HCT116 (cell line): ENCODE measurements at regions not wholly inside any gene's neighbourhood (a gene's known extent, or its start where the extent isn't known, plus 50 kb on each side); places are given as distances from the start of the nearest gene placed in this dataset.

ENCODE experiments used
- ATAC-seq: fragments of 200-7000 bp; cut with Tn5 transposase; 2 replicates; pipeline ENCODE4 v1.9.1; 2020; ENCODE audit warnings: mild to moderate bottlenecking, moderate library complexity
- BruUV-seq: library from RNA; stranded (reverse); fragments of 400-500 nt; replicated peaks from 2 replicates; lab custom pipeline; 2021; lab: Mats Ljungman, UMichigan
- CTCF ChIA-PET: fragments of 300-600 bp; sonication (Branson Sonifier 250); formaldehyde crosslinking; loops from one replicate; lab custom pipeline; 2021; ENCODE audit warnings: antibody characterized with exemption; lab: Charles Lee
- POLR2A ChIA-PET: fragments of 300-600, 350-600 bp; sonication (Branson Sonifier 250); formaldehyde crosslinking; loops from one replicate; lab custom pipeline; 2021; ENCODE audit warnings: antibody characterized with exemption; lab: Charles Lee
- RAD21 ChIA-PET, 2 experiments: fragments of 300-600 bp; sonication (Branson Sonifier 250); formaldehyde crosslinking; loops; one replicate each; lab custom pipeline; 2023; ENCODE audit warnings: low total read pairs in 2 of 2; ENCODE audit not compliant: uncharacterized antibody in 2 of 2, unreplicated experiment in 2 of 2, low non-redundant PET in 1 of 2; lab: Charles Lee
- DNase-seq: peaks from one replicate; pipeline ENCODE4 v3.0.0-alpha.2; 2010; ENCODE audit warnings: low read depth, low spot score
- H2AFZ ChIP-seq: fragments of 200-600 bp; shearing (Covaris generic), sonication (generic); 2 replicates; pipeline ENCODE4 v1.6.1; 2017; ENCODE audit warnings: low read depth, mixed run types, mixed read lengths, antibody characterized with exemption, low read length; ENCODE audit not compliant: poor library complexity, severe bottlenecking
- H3K27ac ChIP-seq: 2 replicates; pipeline ENCODE4 v1.5.1; 2012; ENCODE audit warnings: low read depth, low read length
- H3K27me3 ChIP-seq: fragments of 200-600 bp; sonication (generic); 2 replicates; pipeline ENCODE4 v1.6.1; 2016; ENCODE audit warnings: mixed run types, low read length, mixed read lengths; ENCODE audit not compliant: insufficient read depth
- H3K36me3 ChIP-seq, 2 experiments: fragments of 200-500 bp in 1 of 2; fragments of 200-600 bp in 1 of 2; sonication (Bioruptor generic) in 1 of 2; sonication (generic) in 1 of 2; 2 replicates each; pipeline versions ENCODE4 v1.5.1 to v1.6.1; 2014 to 2016; ENCODE audit warnings: low read length in 2 of 2, inconsistent platforms in 1 of 2, mixed read lengths in 1 of 2, mixed run types in 1 of 2; ENCODE audit not compliant: insufficient read depth in 2 of 2, control insufficient read depth in 1 of 2
- H3K4me1 ChIP-seq, 2 experiments: fragments of 200-600 bp in 1 of 2; sonication (generic) in 1 of 2; 2 replicates each; pipeline versions ENCODE4 v1.5.1 to v1.6.1; 2012 to 2017; ENCODE audit warnings: low read length in 2 of 2, inconsistent platforms in 1 of 2, mild to moderate bottlenecking in 1 of 2, mixed read lengths in 1 of 2, mixed run types in 1 of 2, moderate library complexity in 1 of 2; ENCODE audit not compliant: insufficient read depth in 2 of 2, control insufficient read depth in 1 of 2
- H3K4me2 ChIP-seq: fragments of 200-600 bp; sonication (generic); 2 replicates; pipeline ENCODE4 v1.6.1; 2017; ENCODE audit warnings: mixed run types, low read length, mixed read lengths
- H3K4me3 ChIP-seq, 2 experiments: fragments of 200-600 bp in 1 of 2; sonication (generic) in 1 of 2; replicated peaks in 1 of 2; 2 replicates each; pipeline ENCODE4 v1.5.1; 2011 to 2016; ENCODE audit warnings: low read length in 2 of 2, control low read depth in 1 of 2, low read depth in 1 of 2, mild to moderate bottlenecking in 1 of 2, mixed read lengths in 1 of 2, mixed run types in 1 of 2
- H3K79me2 ChIP-seq: fragments of 200-600 bp; sonication (generic); 2 replicates; pipeline ENCODE4 v1.6.1; 2017; ENCODE audit warnings: mild to moderate bottlenecking, mixed run types, low read length, moderate library complexity, mixed read lengths; ENCODE audit not compliant: insufficient read depth
- H3K9ac ChIP-seq: fragments of 200-600 bp; sonication (generic); 2 replicates; pipeline ENCODE4 v1.6.1; 2016; ENCODE audit warnings: low read length, mixed read lengths
- H3K9me2 ChIP-seq: fragments of 200-600 bp; sonication (generic), shearing (Covaris generic); 2 replicates; pipeline ENCODE4 v1.6.1; 2017; ENCODE audit warnings: mixed run types, mild to moderate bottlenecking, moderate library complexity; ENCODE audit not compliant: insufficient read depth
- H3K9me3 ChIP-seq, 2 experiments: fragments of 200-500 bp in 1 of 2; fragments of 200-600 bp in 1 of 2; sonication (Bioruptor generic) in 1 of 2; sonication (generic) in 1 of 2; 2 replicates each; pipeline ENCODE4 v1.6.1; 2014 to 2017; ENCODE audit warnings: low read length in 2 of 2, mixed read lengths in 2 of 2, inconsistent platforms in 1 of 2, low read depth in 1 of 2, mild to moderate bottlenecking in 1 of 2, mixed run types in 1 of 2, moderate library complexity in 1 of 2; ENCODE audit not compliant: control insufficient read depth in 1 of 2, insufficient read depth in 1 of 2
- H4K20me1 ChIP-seq: fragments of 200-600 bp; sonication (generic), shearing (Covaris generic); 2 replicates; pipeline ENCODE4 v1.6.1; 2017; ENCODE audit warnings: mixed run types, mild to moderate bottlenecking, moderate library complexity; ENCODE audit not compliant: insufficient read depth
- CEBPB ChIP-seq: IDR thresholded peaks from 2 replicates; pipeline ENCODE4 v1.6.1; 2012; ENCODE audit warnings: low read depth
- ELF1 ChIP-seq: IDR thresholded peaks from 2 replicates; pipeline ENCODE4 v1.6.1; 2012; ENCODE audit warnings: low read depth, borderline replicate concordance
- EZH2phosphoT487 ChIP-seq: fragments of 200-600 bp; IDR thresholded peaks from 2 replicates; pipeline ENCODE4 v1.6.1; 2018; ENCODE audit warnings: antibody characterized with exemption, borderline replicate concordance
- POLR2A ChIP-seq: IDR thresholded peaks from 2 replicates; pipeline ENCODE4 v1.7.0; 2011; ENCODE audit warnings: borderline replicate concordance; ENCODE audit not compliant: insufficient read depth, insufficient read length; ENCODE audit errors: extremely low read depth
- POLR2AphosphoS5 ChIP-seq: IDR thresholded peaks from 2 replicates; pipeline ENCODE4 v1.6.1; 2011; ENCODE audit warnings: mild to moderate bottlenecking, low read depth, low read length, moderate library complexity
- SP1 ChIP-seq: IDR thresholded peaks from 2 replicates; pipeline ENCODE4 v1.6.1; 2012; ENCODE audit warnings: low read depth
- TCF7L2 ChIP-seq: IDR thresholded peaks from 2 replicates; pipeline ENCODE4 v1.7.0; 2011; ENCODE audit warnings: borderline replicate concordance, inconsistent platforms; ENCODE audit not compliant: insufficient read depth, insufficient read length; ENCODE audit errors: extremely low read depth
- YY1 ChIP-seq: IDR thresholded peaks from 2 replicates; pipeline ENCODE4 v1.6.1; 2011; ENCODE audit warnings: low read length, low read depth, moderate library complexity, mild to moderate bottlenecking; ENCODE audit not compliant: insufficient replicate concordance; ENCODE audit errors: extremely low read depth
- ZFX ChIP-seq: fragments of 450-650 bp; IDR thresholded peaks from 2 replicates; pipeline ENCODE4 v1.6.1; 2017
- ZNF274 ChIP-seq: fragments of 200-500 bp; sonication (Bioruptor generic); IDR thresholded peaks from 2 replicates; pipeline ENCODE4 v1.6.1; 2014; ENCODE audit warnings: mild to moderate bottlenecking, low read depth, low read length, inconsistent platforms
- intact Hi-C: fragments of 100-400 bp; cut with micrococcal nuclease; formaldehyde crosslinking; loops from 2 replicates; pipeline ENCODE4 v1.10.0; 2022
- TF ChIP-seq, protein P1 (sequence below): IDR thresholded peaks from 2 replicates; pipeline ENCODE4 v1.6.1; 2012; ENCODE audit warnings: low read depth
- TF ChIP-seq, protein P2 (sequence below): IDR thresholded peaks from 2 replicates; pipeline ENCODE4 v1.6.1; 2012
- TF ChIP-seq, protein P3 (sequence below): IDR thresholded peaks from 2 replicates; pipeline ENCODE4 v1.6.1; 2011; ENCODE audit warnings: mild to moderate bottlenecking, low read length, moderate library complexity; ENCODE audit not compliant: insufficient replicate concordance; ENCODE audit errors: extremely low read depth
- TF ChIP-seq, protein P4 (sequence below): IDR thresholded peaks from 2 replicates; pipeline ENCODE4 v1.6.1; 2012

DNA sequence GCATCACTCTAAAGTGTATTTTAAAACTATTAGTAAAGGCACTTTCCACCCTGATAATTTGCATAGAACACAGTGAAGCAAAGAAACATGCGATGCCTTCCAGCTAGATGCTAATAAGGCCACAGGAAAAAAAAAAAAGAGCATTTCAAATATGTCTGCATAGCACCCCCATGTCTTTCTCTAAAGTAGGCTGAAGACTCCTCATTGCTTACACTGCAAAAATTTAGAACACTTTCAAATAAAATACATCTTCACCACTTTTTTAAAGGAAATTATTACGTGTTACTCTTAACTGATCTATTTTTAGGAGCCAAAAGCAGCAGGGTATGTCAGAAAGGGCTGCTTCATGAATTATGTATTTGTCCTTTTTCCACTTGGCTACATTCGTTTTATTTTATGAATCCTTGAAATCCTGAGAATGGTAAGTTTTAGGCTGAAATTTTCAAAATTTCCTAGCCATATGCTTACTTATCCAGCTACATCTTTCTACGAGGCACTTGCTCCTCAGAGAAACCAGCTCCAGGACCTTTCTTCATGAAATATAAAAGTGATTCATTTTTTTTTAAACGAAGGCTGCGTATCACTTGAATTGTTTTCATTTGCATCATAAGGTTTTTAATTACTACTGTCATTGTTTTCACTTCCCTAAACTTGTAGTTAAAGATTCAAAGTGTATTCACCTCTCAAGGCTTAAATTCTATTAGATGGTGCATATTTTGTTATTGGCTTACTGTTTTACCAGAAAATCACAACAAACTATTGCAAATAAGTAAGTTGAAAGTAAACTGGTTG, 513.0 kb downstream of the PTPRC start:
- H4K20me1 ChIP-seq: no peaks in the 10 kb centered on the region
- no peaks in the 10 kb centered on the region for H3K9me2 ChIP-seq
- no peak for DNase-seq
- no TSS peak for BruUV-seq
- H3K9ac ChIP-seq: no peak overlapping the region
- RAD21 ChIA-PET: no interaction called here
- H3K4me1 ChIP-seq: no peaks in the 10 kb centered on the region
- ATAC-seq: no peak
- no peak overlapping the region for H3K4me2 ChIP-seq
- no peak overlapping the region for H3K27ac ChIP-seq
- POLR2A ChIA-PET: no interaction called here
- no peak overlapping the region for H2AFZ ChIP-seq
- no peaks in the 10 kb centered on the region for H3K79me2 ChIP-seq
- H3K4me3 ChIP-seq: no peak overlapping the region
- H3K27me3 ChIP-seq: no peaks in the 10 kb centered on the region
- intact Hi-C loops: no loop called here
- CTCF ChIA-PET: no interaction called here
- no peaks in the 10 kb centered on the region for H3K9me3 ChIP-seq
- H3K36me3 ChIP-seq: no peaks in the 10 kb centered on the region
- TF ChIP-seq, protein P1, sequence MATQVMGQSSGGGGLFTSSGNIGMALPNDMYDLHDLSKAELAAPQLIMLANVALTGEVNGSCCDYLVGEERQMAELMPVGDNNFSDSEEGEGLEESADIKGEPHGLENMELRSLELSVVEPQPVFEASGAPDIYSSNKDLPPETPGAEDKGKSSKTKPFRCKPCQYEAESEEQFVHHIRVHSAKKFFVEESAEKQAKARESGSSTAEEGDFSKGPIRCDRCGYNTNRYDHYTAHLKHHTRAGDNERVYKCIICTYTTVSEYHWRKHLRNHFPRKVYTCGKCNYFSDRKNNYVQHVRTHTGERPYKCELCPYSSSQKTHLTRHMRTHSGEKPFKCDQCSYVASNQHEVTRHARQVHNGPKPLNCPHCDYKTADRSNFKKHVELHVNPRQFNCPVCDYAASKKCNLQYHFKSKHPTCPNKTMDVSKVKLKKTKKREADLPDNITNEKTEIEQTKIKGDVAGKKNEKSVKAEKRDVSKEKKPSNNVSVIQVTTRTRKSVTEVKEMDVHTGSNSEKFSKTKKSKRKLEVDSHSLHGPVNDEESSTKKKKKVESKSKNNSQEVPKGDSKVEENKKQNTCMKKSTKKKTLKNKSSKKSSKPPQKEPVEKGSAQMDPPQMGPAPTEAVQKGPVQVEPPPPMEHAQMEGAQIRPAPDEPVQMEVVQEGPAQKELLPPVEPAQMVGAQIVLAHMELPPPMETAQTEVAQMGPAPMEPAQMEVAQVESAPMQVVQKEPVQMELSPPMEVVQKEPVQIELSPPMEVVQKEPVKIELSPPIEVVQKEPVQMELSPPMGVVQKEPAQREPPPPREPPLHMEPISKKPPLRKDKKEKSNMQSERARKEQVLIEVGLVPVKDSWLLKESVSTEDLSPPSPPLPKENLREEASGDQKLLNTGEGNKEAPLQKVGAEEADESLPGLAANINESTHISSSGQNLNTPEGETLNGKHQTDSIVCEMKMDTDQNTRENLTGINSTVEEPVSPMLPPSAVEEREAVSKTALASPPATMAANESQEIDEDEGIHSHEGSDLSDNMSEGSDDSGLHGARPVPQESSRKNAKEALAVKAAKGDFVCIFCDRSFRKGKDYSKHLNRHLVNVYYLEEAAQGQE: no peak
- no peak for TF ChIP-seq POLR2AphosphoS5
- no peak for TF ChIP-seq ZFX
- TF ChIP-seq YY1: no peak

DNA sequence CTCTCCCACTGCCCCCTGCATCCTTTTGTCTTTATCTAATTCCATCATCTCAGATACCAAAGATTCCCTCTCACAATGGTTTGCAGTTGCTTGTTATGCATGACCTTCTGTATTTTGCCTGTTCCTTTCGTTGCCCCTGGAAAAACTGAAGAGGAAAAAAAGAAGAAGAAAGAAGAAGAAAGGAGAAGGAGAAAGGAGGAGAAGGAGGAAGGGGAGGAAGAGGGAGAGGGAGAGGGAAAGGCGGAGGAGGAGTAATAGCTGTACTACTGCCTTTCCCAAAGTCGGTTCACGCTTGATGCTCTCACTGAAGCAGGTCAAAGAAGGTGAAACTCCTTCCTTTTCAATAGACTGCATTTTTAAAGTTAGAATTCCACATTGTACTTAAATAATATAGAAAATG, 513.8 kb downstream of the PTPRC start:
- intact Hi-C loops: no loop called here
- Histone ChIP-seq H3K79me2 (no peaks in the 10 kb centered on the region), H3K9ac (no peak overlapping the region), H3K9me3 (no peaks in the 10 kb centered on the region), H3K4me1 (0 out of 4 replicates have a peak, but pooled peaks cover 0 to 5% of the 10 kb centered on the region in 2 experiments), H3K27me3 (no peaks in the 10 kb centered on the region), H3K36me3 (no peaks in the 10 kb centered on the region), H4K20me1 (no peaks in the 10 kb centered on the region), H3K9me2 (no peaks in the 10 kb centered on the region), H3K27ac (no peak overlapping the region), H3K4me3 (no peak overlapping the region), H2AFZ (no peak overlapping the region), H3K4me2 (no peak overlapping the region)
- CTCF ChIA-PET: no interaction called here
- POLR2A ChIA-PET: no interaction called here
- no peak for ATAC-seq
- DNase-seq: no peak
- RAD21 ChIA-PET: no interaction called here
- BruUV-seq: no TSS peak
- TF ChIP-seq SP1: no peak
- TF ChIP-seq, protein P2, sequence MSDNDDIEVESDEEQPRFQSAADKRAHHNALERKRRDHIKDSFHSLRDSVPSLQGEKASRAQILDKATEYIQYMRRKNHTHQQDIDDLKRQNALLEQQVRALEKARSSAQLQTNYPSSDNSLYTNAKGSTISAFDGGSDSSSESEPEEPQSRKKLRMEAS: no peak
- TF ChIP-seq CEBPB: no peak
- TF ChIP-seq, protein P3, sequence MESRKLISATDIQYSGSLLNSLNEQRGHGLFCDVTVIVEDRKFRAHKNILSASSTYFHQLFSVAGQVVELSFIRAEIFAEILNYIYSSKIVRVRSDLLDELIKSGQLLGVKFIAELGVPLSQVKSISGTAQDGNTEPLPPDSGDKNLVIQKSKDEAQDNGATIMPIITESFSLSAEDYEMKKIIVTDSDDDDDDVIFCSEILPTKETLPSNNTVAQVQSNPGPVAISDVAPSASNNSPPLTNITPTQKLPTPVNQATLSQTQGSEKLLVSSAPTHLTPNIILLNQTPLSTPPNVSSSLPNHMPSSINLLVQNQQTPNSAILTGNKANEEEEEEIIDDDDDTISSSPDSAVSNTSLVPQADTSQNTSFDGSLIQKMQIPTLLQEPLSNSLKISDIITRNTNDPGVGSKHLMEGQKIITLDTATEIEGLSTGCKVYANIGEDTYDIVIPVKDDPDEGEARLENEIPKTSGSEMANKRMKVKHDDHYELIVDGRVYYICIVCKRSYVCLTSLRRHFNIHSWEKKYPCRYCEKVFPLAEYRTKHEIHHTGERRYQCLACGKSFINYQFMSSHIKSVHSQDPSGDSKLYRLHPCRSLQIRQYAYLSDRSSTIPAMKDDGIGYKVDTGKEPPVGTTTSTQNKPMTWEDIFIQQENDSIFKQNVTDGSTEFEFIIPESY: no peak
- no peak for TF ChIP-seq ZNF274
- TF ChIP-seq YY1: no peak
- no peak for TF ChIP-seq TCF7L2
- TF ChIP-seq, protein P4, sequence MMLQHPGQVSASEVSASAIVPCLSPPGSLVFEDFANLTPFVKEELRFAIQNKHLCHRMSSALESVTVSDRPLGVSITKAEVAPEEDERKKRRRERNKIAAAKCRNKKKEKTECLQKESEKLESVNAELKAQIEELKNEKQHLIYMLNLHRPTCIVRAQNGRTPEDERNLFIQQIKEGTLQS: no peak
- no peak for TF ChIP-seq EZH2phosphoT487
- no peak for TF ChIP-seq POLR2A
- TF ChIP-seq ELF1: no peak
